ENCODE measurements at regions not wholly inside any gene's neighbourhood (a gene's known extent, or its start where the extent isn't known, plus 50 kb on each side); places are given as distances from the start of the nearest gene placed in this dataset.

- TF ChIP-seq NFIC (IDR thresholded peaks at IDR 0.05) = no peak
- TF ChIP-seq REST (IDR thresholded peaks at IDR 0.05; ENCODE audit: low read depth) = no peak
- no peak for TF ChIP-seq YY1 (IDR thresholded peaks at IDR 0.05; ENCODE audit: low read depth)
- no peak for TF ChIP-seq ZBTB7A (IDR thresholded peaks at IDR 0.05; ENCODE audit: low read depth)
- TF ChIP-seq TEAD4 (IDR thresholded peaks at IDR 0.05) = no peak
- TF ChIP-seq CEBPB (IDR thresholded peaks at IDR 0.05) = no peak
- no peak for TF ChIP-seq FOXM1 (IDR thresholded peaks at IDR 0.05; ENCODE audit: borderline replicate concordance, low read depth)
- TF ChIP-seq EGR1 (IDR thresholded peaks at IDR 0.05) = no peak
- TF ChIP-seq RAD21 (IDR thresholded peaks at IDR 0.05; ENCODE audit: low read depth) = no peak
- TF ChIP-seq TAF1 (IDR thresholded peaks at IDR 0.05; ENCODE audit: low read depth) = no peak
- TF ChIP-seq USF1 (IDR thresholded peaks at IDR 0.05) = no peak
- no peak for TF ChIP-seq TCF12 (IDR thresholded peaks at IDR 0.05; ENCODE audit: low read depth)
- no peak for TF ChIP-seq MAX (IDR thresholded peaks at IDR 0.05)
- no peak for TF ChIP-seq EP300 (IDR thresholded peaks at IDR 0.05; ENCODE audit: borderline replicate concordance)
- no peak for TF ChIP-seq CREB1 (IDR thresholded peaks at IDR 0.05; ENCODE audit: low read depth)
Observed at GRCh38 chr9:561427-561826, 280.1 kb upstream of the DMRT1 start.

- no peak for TF ChIP-seq ZBTB7A (IDR thresholded peaks at IDR 0.05; ENCODE audit: low read depth)
- no peak for TF ChIP-seq NFIC (IDR thresholded peaks at IDR 0.05)
- no peak for TF ChIP-seq TAF1 (IDR thresholded peaks at IDR 0.05; ENCODE audit: low read depth)
- no peak for TF ChIP-seq EGR1 (IDR thresholded peaks at IDR 0.05)
- TF ChIP-seq REST (IDR thresholded peaks at IDR 0.05; ENCODE audit: low read depth) = no peak
- TF ChIP-seq RAD21 (IDR thresholded peaks at IDR 0.05; ENCODE audit: low read depth) = no peak
- no peak for TF ChIP-seq TCF12 (IDR thresholded peaks at IDR 0.05; ENCODE audit: low read depth)
- TF ChIP-seq YY1 (IDR thresholded peaks at IDR 0.05; ENCODE audit: low read depth) = no peak
- no peak for TF ChIP-seq MAX (IDR thresholded peaks at IDR 0.05)
- TF ChIP-seq USF1 (IDR thresholded peaks at IDR 0.05) = no peak
- no peak for TF ChIP-seq CEBPB (IDR thresholded peaks at IDR 0.05)
- TF ChIP-seq EP300 (IDR thresholded peaks at IDR 0.05; ENCODE audit: borderline replicate concordance) = no peak
- no peak for TF ChIP-seq FOXM1 (IDR thresholded peaks at IDR 0.05; ENCODE audit: borderline replicate concordance, low read depth)
- no peak for TF ChIP-seq CREB1 (IDR thresholded peaks at IDR 0.05; ENCODE audit: low read depth)
- TF ChIP-seq TEAD4 (IDR thresholded peaks at IDR 0.05) = no peak
Observed at GRCh38 chr9:563200-563599, 278.3 kb upstream of the DMRT1 start.

GRCh38 chr9:565528-565927, 276.0 kb upstream of the DMRT1 start:
- TF ChIP-seq USF1 (IDR thresholded peaks at IDR 0.05) (no peak), RAD21 (IDR thresholded peaks at IDR 0.05; ENCODE audit: low read depth) (no peak), ZBTB7A (IDR thresholded peaks at IDR 0.05; ENCODE audit: low read depth) (no peak), MAX (IDR thresholded peaks at IDR 0.05) (no peak), FOXM1 (IDR thresholded peaks at IDR 0.05; ENCODE audit: borderline replicate concordance, low read depth) (no peak), TCF12 (IDR thresholded peaks at IDR 0.05; ENCODE audit: low read depth) (no peak), EGR1 (IDR thresholded peaks at IDR 0.05) (no peak), EP300 (IDR thresholded peaks at IDR 0.05; ENCODE audit: borderline replicate concordance) (no peak), CEBPB (IDR thresholded peaks at IDR 0.05) (no peak), REST (IDR thresholded peaks at IDR 0.05; ENCODE audit: low read depth) (no peak), NFIC (IDR thresholded peaks at IDR 0.05) (no peak), TAF1 (IDR thresholded peaks at IDR 0.05; ENCODE audit: low read depth) (no peak)
